HG03460 (cell line): ENCODE measurements at regions not wholly inside any gene's neighbourhood (a gene's known extent, or its start where the extent isn't known, plus 50 kb on each side); places are given as distances from the start of the nearest gene placed in this dataset.
"Not testable (repeated sequence)": the region's sequence is repeated elsewhere in the genome, so short reads cannot be mapped to it uniquely, and the experiment has no call there.

Experiments used
- ATAC-seq: cut with Tn5 transposase; IDR thresholded peaks from one replicate; pipeline ENCODE4 v1.9.1; 2021; ENCODE audit not compliant: unreplicated experiment

- no peak for ATAC-seq
These were observed 55.1 kb upstream of the TLR4 start for GRCh38 chr9:117649126-117649525.

GRCh38 chr9:117644932-117645636 lies 59.1 kb upstream of the TLR4 start:
- no peak for ATAC-seq

- peak; percentile 83 for ATAC-seq
These were observed 59.9 kb upstream of the TLR4 start for GRCh38 chr9:117644133-117644931.

- ATAC-seq = no peak
These were observed 60.9 kb upstream of the TLR4 start for GRCh38 chr9:117643288-117643654.

GRCh38 chr9:117642571-117643287 lies 61.5 kb upstream of the TLR4 start:
- ATAC-seq = not testable (repeated sequence)

GRCh38 chr9:117636681-117637080 lies 67.5 kb upstream of the TLR4 start:
- ATAC-seq = no peak

GRCh38 chr9:117625154-117625553 lies 79.0 kb upstream of the TLR4 start:
- no peak for ATAC-seq

- ATAC-seq = no peak
These were observed 80.1 kb upstream of the TLR4 start for GRCh38 chr9:117624106-117624505.

GRCh38 chr9:117622347-117622746 lies 81.9 kb upstream of the TLR4 start:
- no peak for ATAC-seq

GRCh38 chr9:117616431-117616831 lies 87.8 kb upstream of the TLR4 start:
- ATAC-seq = no peak

GRCh38 chr9:117612317-117612716 lies 91.9 kb upstream of the TLR4 start:
- ATAC-seq = no peak

GRCh38 chr9:117597977-117598376 lies 106.2 kb upstream of the TLR4 start:
- ATAC-seq = no peak

- ATAC-seq = no peak
These were observed 107.5 kb upstream of the TLR4 start for GRCh38 chr9:117596678-117597077.

GRCh38 chr9:117595650-117596049 lies 108.6 kb upstream of the TLR4 start:
- no peak for ATAC-seq

- ATAC-seq = no peak
These were observed 116.9 kb upstream of the TLR4 start for GRCh38 chr9:117587263-117587662.

- no peak for ATAC-seq
These were observed 130.1 kb upstream of the TLR4 start for GRCh38 chr9:117574099-117574498.

GRCh38 chr9:117564839-117565238 lies 139.4 kb upstream of the TLR4 start:
- no peak for ATAC-seq

- ATAC-seq = no peak
These were observed 142.4 kb upstream of the TLR4 start for GRCh38 chr9:117561761-117562160.

GRCh38 chr9:117555964-117556629 lies 141.2 kb upstream of the ASTN2 start:
- peak; percentile 88 for ATAC-seq

GRCh38 chr9:117552811-117553210 lies 138.0 kb upstream of the ASTN2 start:
- ATAC-seq = no peak

- no peak for ATAC-seq
These were observed 136.3 kb upstream of the ASTN2 start for GRCh38 chr9:117551171-117551570.
